Mucosa of rectum (tissue), 2 donors: ENCODE measurements at regions not wholly inside any gene's neighbourhood (a gene's known extent, or its start where the extent isn't known, plus 50 kb on each side); places are given as distances from the start of the nearest gene placed in this dataset.

Source experiments
- H3K27ac ChIP-seq, 2 donors: one replicate each; pipeline ENCODE4 v1.7.0; 2013; ENCODE audit warnings: inconsistent platforms in 2 of 2, low read depth in 2 of 2, low read length in 2 of 2
- H3K27me3 ChIP-seq, 2 donors: one replicate each; pipeline ENCODE4 v1.7.0; 2013; ENCODE audit warnings: low read length in 2 of 2; ENCODE audit not compliant: control insufficient read depth in 2 of 2, insufficient read depth in 2 of 2
- H3K36me3 ChIP-seq, 2 donors: one replicate each; pipeline ENCODE4 v1.7.0; 2013; ENCODE audit warnings: low read length in 2 of 2; ENCODE audit not compliant: control insufficient read depth in 2 of 2, insufficient read depth in 2 of 2
- H3K4me1 ChIP-seq, 2 donors: one replicate each; pipeline ENCODE4 v1.7.0; 2013; ENCODE audit warnings: low read length in 2 of 2, mild to moderate bottlenecking in 1 of 2; ENCODE audit not compliant: control insufficient read depth in 2 of 2, insufficient read depth in 2 of 2
- H3K4me3 ChIP-seq, 2 donors: one replicate each; pipeline ENCODE4 v1.7.0; 2013; ENCODE audit warnings: low read length in 2 of 2
- H3K9ac ChIP-seq, 2 donors: one replicate each; pipeline ENCODE4 v1.7.0; 2013; ENCODE audit warnings: low read length in 2 of 2, low read depth in 1 of 2, mild to moderate bottlenecking in 1 of 2
- H3K9me3 ChIP-seq, 2 donors: one replicate each; pipeline ENCODE4 v1.7.0; 2013; ENCODE audit warnings: low read length in 2 of 2; ENCODE audit not compliant: control insufficient read depth in 2 of 2
- donor health status: healthy.
- donor health status: Normal muscosa, but diverticular disease.

DNA sequence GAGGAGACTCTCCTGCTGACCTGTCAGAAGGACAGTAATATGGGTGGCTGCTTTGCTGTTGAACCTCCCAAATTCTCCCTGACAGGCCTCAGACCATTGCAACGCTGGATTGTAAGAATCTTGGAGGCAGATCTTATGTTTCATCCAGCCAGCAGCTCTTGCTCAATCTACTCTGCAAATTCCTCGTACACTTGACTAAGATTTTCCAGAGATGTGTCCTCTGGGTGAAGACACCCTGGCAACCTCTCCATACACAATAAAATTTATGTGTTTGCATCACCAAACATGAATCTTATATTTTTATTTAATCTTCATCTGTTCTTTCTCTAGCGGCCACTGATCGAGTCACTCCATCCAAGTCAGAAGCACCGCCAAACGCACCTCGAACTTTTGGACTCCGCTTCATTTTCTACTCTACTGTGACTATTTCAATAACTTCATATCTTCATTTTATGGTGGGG is 623.1 kb downstream of the ACTR3B start:
- no peak overlapping the region for H3K27ac ChIP-seq
- H3K4me3 ChIP-seq: no peak overlapping the region
- H3K4me1 ChIP-seq: no peaks in the 10 kb centered on the region
- no peaks in the 10 kb centered on the region for H3K36me3 ChIP-seq
- H3K9me3 ChIP-seq: no peaks in the 10 kb centered on the region
- H3K9ac ChIP-seq: no peak overlapping the region
- no peaks in the 10 kb centered on the region for H3K27me3 ChIP-seq

DNA sequence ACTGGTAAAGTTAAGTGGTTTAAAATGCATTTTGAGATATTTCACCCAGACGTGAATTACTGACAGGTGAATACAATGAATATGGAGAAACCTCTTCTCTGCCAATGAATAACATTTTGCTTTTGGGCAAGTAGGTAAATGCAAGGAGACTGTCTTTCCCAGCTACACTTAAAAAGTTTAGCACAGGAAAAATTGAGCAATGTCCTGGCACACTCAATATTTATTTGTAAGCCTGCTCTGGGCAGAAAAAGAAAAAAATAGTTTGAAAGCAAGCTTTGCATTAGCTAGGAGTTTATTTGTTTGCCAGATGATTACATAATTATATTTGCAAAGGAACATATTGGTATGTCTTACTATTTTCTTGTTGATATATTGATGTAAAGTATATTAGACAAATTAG is 624.2 kb downstream of the ACTR3B start:
- Histone ChIP-seq H3K27ac (no peak overlapping the region), H3K9me3 (no peaks in the 10 kb centered on the region), H3K27me3 (no peaks in the 10 kb centered on the region), H3K4me1 (no peaks in the 10 kb centered on the region), H3K4me3 (no peak overlapping the region), H3K9ac (no peak overlapping the region), H3K36me3 (no peaks in the 10 kb centered on the region)

DNA sequence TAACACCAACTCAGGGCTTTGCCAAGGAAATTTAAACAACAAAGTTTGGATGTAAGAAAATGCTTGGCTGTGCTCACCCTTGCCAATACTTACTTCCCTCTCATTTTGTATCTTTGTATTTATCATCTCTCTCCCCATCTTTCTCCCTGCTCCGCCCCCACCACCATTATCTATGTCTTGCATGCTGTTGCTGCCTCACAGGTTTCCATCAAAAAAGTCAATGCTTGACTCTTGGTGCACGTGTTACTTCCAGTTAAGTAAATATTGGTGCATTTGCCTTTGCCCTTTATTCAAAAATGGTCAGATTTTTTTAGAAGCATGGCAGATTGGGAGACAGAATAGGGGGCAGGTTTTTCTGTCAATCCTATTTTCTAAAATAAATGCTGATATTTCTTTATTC is 626.0 kb downstream of the ACTR3B start:
- H3K4me1 ChIP-seq: no peaks in the 10 kb centered on the region
- H3K27me3 ChIP-seq: no peaks in the 10 kb centered on the region
- H3K9me3 ChIP-seq: no peaks in the 10 kb centered on the region
- H3K9ac ChIP-seq: no peak overlapping the region
- no peak overlapping the region for H3K4me3 ChIP-seq
- H3K27ac ChIP-seq: no peak overlapping the region
- H3K36me3 ChIP-seq: no peaks in the 10 kb centered on the region

DNA sequence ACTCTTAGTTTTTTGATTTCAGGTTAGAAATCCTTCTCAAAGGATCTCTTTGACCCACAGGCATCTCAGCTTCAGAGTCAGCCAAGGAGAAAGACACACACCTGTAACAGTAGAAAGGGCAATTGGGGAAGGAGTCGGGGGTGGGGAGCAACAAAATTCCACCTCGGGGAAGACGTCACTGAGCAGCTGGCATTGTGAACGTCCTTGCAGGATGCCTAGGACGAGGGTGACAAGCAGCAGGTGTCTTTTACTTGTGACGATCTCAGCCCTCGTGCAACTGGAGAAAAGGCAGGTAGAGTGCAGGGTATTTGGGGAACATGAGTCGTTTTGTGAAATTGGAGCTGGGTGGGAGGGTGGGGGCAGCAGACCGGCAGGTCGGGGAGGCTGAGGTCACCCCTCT is 627.0 kb downstream of the ACTR3B start:
- Histone ChIP-seq H3K9ac (no peak overlapping the region), H3K4me3 (no peak overlapping the region), H3K4me1 (no peaks in the 10 kb centered on the region), H3K36me3 (no peaks in the 10 kb centered on the region), H3K9me3 (no peaks in the 10 kb centered on the region), H3K27ac (no peak overlapping the region), H3K27me3 (no peaks in the 10 kb centered on the region)

DNA sequence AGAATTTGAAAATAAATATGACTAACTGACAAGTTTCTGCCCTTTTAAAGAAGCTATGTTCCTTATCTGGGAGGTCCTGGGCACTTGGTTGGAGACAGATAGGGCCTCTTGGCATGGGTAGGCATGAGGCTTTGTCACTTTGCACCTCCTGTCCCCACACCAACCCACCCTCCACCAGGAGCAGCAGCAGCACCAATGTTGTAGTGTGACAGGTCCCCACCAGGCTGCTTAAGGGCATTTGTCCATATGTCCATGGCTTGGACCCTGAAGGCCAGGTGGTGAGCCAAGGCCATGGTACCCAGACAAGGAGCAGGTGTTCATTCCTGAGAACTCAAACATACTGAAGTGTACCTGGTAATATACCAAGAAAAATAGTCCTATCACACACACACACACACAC is 629.1 kb downstream of the ACTR3B start:
- no peak overlapping the region for H3K9ac ChIP-seq
- no peaks in the 10 kb centered on the region for H3K9me3 ChIP-seq
- H3K27me3 ChIP-seq: no peaks in the 10 kb centered on the region
- H3K27ac ChIP-seq: no peak overlapping the region
- H3K4me3 ChIP-seq: no peak overlapping the region
- H3K36me3 ChIP-seq: no peaks in the 10 kb centered on the region
- H3K4me1 ChIP-seq: no peaks in the 10 kb centered on the region

GRCh38 chr7:153389261-153389660 is 629.7 kb downstream of the ACTR3B start:
- H3K36me3 ChIP-seq: no peaks in the 10 kb centered on the region
- no peaks in the 10 kb centered on the region for H3K27me3 ChIP-seq
- no peaks in the 10 kb centered on the region for H3K4me1 ChIP-seq
- no peak overlapping the region for H3K9ac ChIP-seq
- no peak overlapping the region for H3K4me3 ChIP-seq
- H3K27ac ChIP-seq: no peak overlapping the region
- no peaks in the 10 kb centered on the region for H3K9me3 ChIP-seq

DNA sequence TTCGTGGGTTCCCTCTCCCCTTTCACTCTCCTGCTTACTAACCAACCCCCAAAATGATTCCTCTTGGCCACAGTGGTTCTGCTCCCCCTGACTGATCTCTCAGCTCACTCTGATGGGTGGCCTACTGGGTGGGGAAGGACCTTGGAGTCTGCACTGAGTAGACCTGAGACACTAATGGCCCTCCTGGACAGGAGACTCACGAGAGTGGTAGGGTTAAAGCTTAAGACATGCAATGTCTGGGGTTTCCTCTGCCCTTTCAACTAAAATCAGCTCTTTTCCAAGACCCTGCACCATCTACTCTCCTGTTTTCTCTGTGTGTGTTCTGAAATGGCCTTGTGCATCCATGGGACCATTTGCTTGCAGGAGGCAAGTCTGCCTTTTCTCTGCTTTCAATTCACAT is 631.4 kb downstream of the ACTR3B start:
- no peak overlapping the region for H3K27ac ChIP-seq
- H3K9ac ChIP-seq: no peak overlapping the region
- H3K9me3 ChIP-seq: no peaks in the 10 kb centered on the region
- H3K4me3 ChIP-seq: no peak overlapping the region
- no peaks in the 10 kb centered on the region for H3K36me3 ChIP-seq
- no peaks in the 10 kb centered on the region for H3K4me1 ChIP-seq
- no peaks in the 10 kb centered on the region for H3K27me3 ChIP-seq

DNA sequence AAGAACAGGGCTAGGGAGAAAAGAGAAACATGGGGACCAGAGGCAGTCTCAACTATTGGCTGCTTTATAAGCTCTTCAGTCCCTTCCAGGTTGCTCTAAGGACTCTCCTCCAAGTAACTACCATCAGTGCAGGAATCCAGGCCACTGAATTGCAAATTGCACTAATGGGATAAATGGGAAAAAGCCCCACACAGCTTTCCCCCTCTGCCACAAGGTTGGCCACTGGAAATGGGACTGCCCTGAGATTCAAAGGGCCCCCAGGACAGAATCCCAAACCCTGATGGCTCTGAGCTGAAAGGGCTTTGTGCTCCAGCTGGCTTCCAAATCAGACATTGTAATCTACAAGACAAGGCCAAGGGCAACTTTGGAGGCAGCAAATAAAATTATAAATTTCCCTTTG is 633.2 kb downstream of the ACTR3B start:
- Histone ChIP-seq H3K4me1 (no peaks in the 10 kb centered on the region), H3K4me3 (no peak overlapping the region), H3K27ac (no peak overlapping the region), H3K9me3 (no peaks in the 10 kb centered on the region), H3K27me3 (no peaks in the 10 kb centered on the region), H3K9ac (no peak overlapping the region), H3K36me3 (no peaks in the 10 kb centered on the region)

GRCh38 chr7:153393666-153394065 is 634.1 kb downstream of the ACTR3B start:
- H3K27ac ChIP-seq: no peak overlapping the region
- H3K4me1 ChIP-seq: no peaks in the 10 kb centered on the region
- H3K9ac ChIP-seq: no peak overlapping the region
- no peaks in the 10 kb centered on the region for H3K27me3 ChIP-seq
- H3K4me3 ChIP-seq: no peak overlapping the region
- no peaks in the 10 kb centered on the region for H3K36me3 ChIP-seq
- H3K9me3 ChIP-seq: no peaks in the 10 kb centered on the region

DNA sequence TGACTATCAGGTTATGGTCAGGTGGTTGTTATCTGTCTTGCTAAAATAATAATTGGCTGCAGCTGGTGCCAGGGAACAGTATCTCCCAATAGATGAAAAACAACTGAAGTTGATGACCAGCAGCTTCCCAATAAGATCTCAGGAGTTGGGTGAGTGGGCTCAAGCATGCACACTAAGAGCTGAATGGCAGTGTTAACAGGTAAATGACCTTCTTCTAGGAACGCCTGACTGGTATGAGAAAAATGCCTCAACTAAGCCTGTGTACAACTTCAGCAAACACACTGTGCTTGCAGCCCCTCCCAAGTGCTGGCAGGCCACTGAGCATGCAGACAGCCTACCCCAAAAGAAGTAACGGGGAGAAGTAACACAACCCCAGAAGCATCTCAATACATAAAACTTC is 636.9 kb downstream of the ACTR3B start:
- no peak overlapping the region for H3K4me3 ChIP-seq
- H3K27me3 ChIP-seq: no peaks in the 10 kb centered on the region
- no peak overlapping the region for H3K9ac ChIP-seq
- no peaks in the 10 kb centered on the region for H3K9me3 ChIP-seq
- no peak overlapping the region for H3K27ac ChIP-seq
- H3K36me3 ChIP-seq: no peaks in the 10 kb centered on the region
- no peaks in the 10 kb centered on the region for H3K4me1 ChIP-seq

DNA sequence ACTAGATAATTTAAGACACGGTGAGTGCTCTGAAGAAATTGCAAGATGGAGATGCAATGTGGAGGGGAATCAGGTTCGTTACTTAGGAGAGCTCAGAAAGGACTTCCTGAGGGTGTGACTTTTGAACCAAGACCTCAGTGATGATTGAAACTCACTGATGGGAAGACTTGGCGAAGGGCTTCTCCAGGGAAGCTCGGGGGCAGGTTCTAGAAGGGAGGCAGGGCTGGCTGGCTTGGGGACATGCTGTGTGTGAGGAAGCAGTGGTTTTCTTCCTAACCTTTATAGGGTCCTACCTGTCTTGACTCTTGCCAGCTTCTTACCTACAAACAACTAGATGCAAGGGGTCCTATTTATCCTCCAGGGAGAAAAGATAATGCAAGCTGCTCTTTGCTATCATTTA is 637.9 kb downstream of the ACTR3B start:
- no peak overlapping the region for H3K27ac ChIP-seq
- H3K27me3 ChIP-seq: no peaks in the 10 kb centered on the region
- H3K9me3 ChIP-seq: no peaks in the 10 kb centered on the region
- H3K4me3 ChIP-seq: no peak overlapping the region
- no peaks in the 10 kb centered on the region for H3K36me3 ChIP-seq
- no peak overlapping the region for H3K9ac ChIP-seq
- H3K4me1 ChIP-seq: no peaks in the 10 kb centered on the region
